M059J (cell line): ENCODE measurements at regions not wholly inside any gene's neighbourhood (a gene's known extent, or its start where the extent isn't known, plus 50 kb on each side); places are given as distances from the start of the nearest gene placed in this dataset.

Experiments used
- DNase-seq: peaks from one replicate; pipeline ENCODE4 v3.0.0-alpha.2; 2012; ENCODE audit warnings: low read depth

GRCh38 chr12:19951664-19952063 lies 416.7 kb upstream of the PDE3A start:
- DNase-seq: no peak

- DNase-seq: no peak
Measured at GRCh38 chr12:19953734-19954133, 414.6 kb upstream of the PDE3A start.

GRCh38 chr12:19954163-19954562 lies 414.2 kb upstream of the PDE3A start:
- DNase-seq: no peak

GRCh38 chr12:19957308-19958125 lies 410.8 kb upstream of the PDE3A start:
- DNase-seq: no peak

GRCh38 chr12:19958389-19958788 lies 409.9 kb upstream of the PDE3A start:
- no peak for DNase-seq

- DNase-seq: no peak
Measured at GRCh38 chr12:19959353-19959752, 409.0 kb upstream of the PDE3A start.

GRCh38 chr12:19960527-19960926 lies 407.8 kb upstream of the PDE3A start:
- DNase-seq: no peak

GRCh38 chr12:19962192-19962591 lies 406.1 kb upstream of the PDE3A start:
- no peak for DNase-seq

- DNase-seq: no peak
Measured at GRCh38 chr12:19963972-19964371, 404.4 kb upstream of the PDE3A start.

GRCh38 chr12:19964549-19964948 lies 403.8 kb upstream of the PDE3A start:
- peak; percentile 38 for DNase-seq

- no peak for DNase-seq
Measured at GRCh38 chr12:19965196-19966038, 402.9 kb upstream of the PDE3A start.

- DNase-seq: peak; percentile 50
Measured at GRCh38 chr12:19967001-19967400, 401.3 kb upstream of the PDE3A start.

- DNase-seq: peak; percentile 95
Measured at GRCh38 chr12:19967431-19967830, 400.9 kb upstream of the PDE3A start.

GRCh38 chr12:19970116-19970515 lies 398.2 kb upstream of the PDE3A start:
- DNase-seq: peak; percentile 90

- DNase-seq: no peak
Measured at GRCh38 chr12:19970821-19971220, 397.5 kb upstream of the PDE3A start.

- peak; percentile 51 for DNase-seq
Measured at GRCh38 chr12:19971361-19972280, 396.7 kb upstream of the PDE3A start.

GRCh38 chr12:19972325-19973288 lies 395.7 kb upstream of the PDE3A start:
- peak; percentile 61 for DNase-seq

GRCh38 chr12:19978193-19978592 lies 390.1 kb upstream of the PDE3A start:
- peak; percentile 88 for DNase-seq

- no peak for DNase-seq
Measured at GRCh38 chr12:19979584-19979983, 388.8 kb upstream of the PDE3A start.

- DNase-seq: no peak
Measured at GRCh38 chr12:19981944-19982343, 386.4 kb upstream of the PDE3A start.

- no peak for DNase-seq
Measured at GRCh38 chr12:19988001-19988400, 380.3 kb upstream of the PDE3A start.
